H1 (cell line): ENCODE measurements at regions not wholly inside any gene's neighbourhood (a gene's known extent, or its start where the extent isn't known, plus 50 kb on each side); places are given as distances from the start of the nearest gene placed in this dataset.

ENCODE experiments used
- CTCF ChIA-PET: fragments of 300-600 bp; sonication (Branson Sonifier 250); formaldehyde crosslinking; loops from one replicate; lab custom pipeline; 2021; ENCODE audit not compliant: partially characterized antibody; lab: Charles Lee
- POLR2A ChIA-PET: fragments of 300-600 bp; sonication (Branson Sonifier 250); formaldehyde crosslinking; loops from one replicate; lab custom pipeline; 2021; ENCODE audit warnings: inconsistent platforms; ENCODE audit not compliant: partially characterized antibody; lab: Charles Lee
- DNase-seq, 2 experiments: peaks; one replicate each; pipeline versions ENCODE4 v3.0.0 to v3.0.0-alpha.2; 2010 to 2022; ENCODE audit warnings: low spot score in 2 of 2, low read depth in 1 of 2, mixed read lengths in 1 of 2
- FAIRE-seq: peaks from 2 replicates; lab custom pipeline; 2011; peaks lifted over from hg19 to GRCh38; lab: Jason Lieb, UNC
- H2AFZ ChIP-seq: 2 replicates; pipeline ENCODE4 v1.8.1; 2012; ENCODE audit warnings: low read length, inconsistent platforms
- H2AK5ac ChIP-seq: 2 replicates; pipeline ENCODE4 v1.6.1; 2013; ENCODE audit warnings: low read depth, low read length
- H2BK120ac ChIP-seq: replicated peaks from 2 replicates; pipeline ENCODE3; 2013; ENCODE audit warnings: low read depth, low read length, inconsistent platforms
- H2BK12ac ChIP-seq: 2 replicates; pipeline ENCODE4 v1.6.1; 2013; ENCODE audit warnings: low read depth, low read length
- H2BK15ac ChIP-seq: 2 replicates; pipeline ENCODE4 v1.6.1; 2013; ENCODE audit warnings: low read length
- H2BK20ac ChIP-seq: 2 replicates; pipeline ENCODE4 v1.6.1; 2013; ENCODE audit warnings: low read length
- H2BK5ac ChIP-seq: 2 replicates; pipeline ENCODE4 v1.6.1; 2013; ENCODE audit warnings: low read depth, low read length
- H3K14ac ChIP-seq: 2 replicates; pipeline ENCODE4 v1.6.1; 2013; ENCODE audit warnings: inconsistent platforms; ENCODE audit not compliant: insufficient read length
- H3K18ac ChIP-seq: 2 replicates; pipeline ENCODE4 v1.6.1; 2013; ENCODE audit warnings: low read length; ENCODE audit errors: extremely low read depth
- H3K23ac ChIP-seq: 2 replicates; pipeline ENCODE4 v1.6.1; 2013; ENCODE audit warnings: inconsistent platforms; ENCODE audit not compliant: insufficient read length
- H3K23me2 ChIP-seq: 2 replicates; pipeline ENCODE4 v1.6.1; 2013; ENCODE audit warnings: low read depth, low read length
- H3K27ac ChIP-seq: 2 replicates; pipeline ENCODE4 v1.6.1; 2011; ENCODE audit warnings: low read depth, low read length, inconsistent platforms
- H3K27me3 ChIP-seq, 4 experiments: replicated peaks in 1 of 4; 1 replicate in 1 of 4; 2 replicates in 3 of 4; pipeline versions ENCODE4 v1.6.1 to v1.8.1; 2011 to 2013; ENCODE audit warnings: low read length in 3 of 4, mild to moderate bottlenecking in 3 of 4, inconsistent platforms in 2 of 4, mixed read lengths in 2 of 4, moderate library complexity in 1 of 4; ENCODE audit not compliant: control insufficient read depth in 3 of 4, insufficient read depth in 3 of 4; ENCODE audit errors: extremely low read depth in 1 of 4
- H3K36me3 ChIP-seq, 4 experiments: 2 replicates each; pipeline versions ENCODE4 v1.6.1 to v1.8.1; 2011 to 2013; ENCODE audit warnings: mild to moderate bottlenecking in 4 of 4, low read length in 3 of 4, moderate library complexity in 2 of 4, control low read depth in 1 of 4, inconsistent platforms in 1 of 4; ENCODE audit not compliant: insufficient read depth in 4 of 4, control insufficient read depth in 2 of 4
- H3K4ac ChIP-seq: replicated peaks from 2 replicates; pipeline ENCODE3; 2013; ENCODE audit warnings: low read length, low read depth, mixed read lengths, inconsistent platforms; ENCODE audit not compliant: insufficient read length
- H3K4me1 ChIP-seq, 4 experiments: replicated peaks in 1 of 4; 1 replicate in 1 of 4; 2 replicates in 3 of 4; pipeline versions ENCODE4 v1.6.1 to v1.8.1; 2011 to 2013; ENCODE audit warnings: low read length in 3 of 4, inconsistent platforms in 2 of 4, mixed read lengths in 1 of 4; ENCODE audit not compliant: insufficient read depth in 4 of 4, control insufficient read depth in 3 of 4
- H3K4me2 ChIP-seq, 2 experiments: 2 replicates each; pipeline versions ENCODE4 v1.6.1 to v1.8.1; 2011 to 2013; ENCODE audit warnings: low read depth in 2 of 2, low read length in 2 of 2, control low read depth in 1 of 2, inconsistent platforms in 1 of 2, mild to moderate bottlenecking in 1 of 2; ENCODE audit not compliant: insufficient read depth in 1 of 2
- H3K4me3 ChIP-seq, 4 experiments: fragments of 200-600, 300-600 bp in 1 of 4; sonication (generic), shearing (Covaris generic), sonication (Bioruptor Twin) in 1 of 4; 2 replicates each; pipeline versions ENCODE4 v1.5.1 to v1.8.1; 2011 to 2016; ENCODE audit warnings: low read length in 4 of 4, low read depth in 3 of 4, control low read depth in 2 of 4, inconsistent platforms in 2 of 4, mild to moderate bottlenecking in 2 of 4, mixed read lengths in 1 of 4, moderate library complexity in 1 of 4; ENCODE audit not compliant: insufficient read depth in 2 of 4; ENCODE audit errors: extremely low read depth in 1 of 4
- H3K56ac ChIP-seq: replicated peaks from 2 replicates; pipeline ENCODE3; 2013; ENCODE audit warnings: low read depth, mild to moderate bottlenecking, mixed read lengths, low read length, inconsistent platforms; ENCODE audit not compliant: insufficient read length
- H3K79me1 ChIP-seq: 2 replicates; pipeline ENCODE4 v1.6.1; 2013; ENCODE audit warnings: low read depth, low read length, control low read depth
- H3K79me2 ChIP-seq, 2 experiments: 2 replicates each; pipeline versions ENCODE4 v1.6.1 to v1.8.1; 2012 to 2013; ENCODE audit warnings: low read length in 2 of 2, mild to moderate bottlenecking in 2 of 2, inconsistent platforms in 1 of 2; ENCODE audit not compliant: insufficient read depth in 2 of 2, control insufficient read depth in 1 of 2
- H3K9ac ChIP-seq, 4 experiments: replicated peaks in 1 of 4; 1 replicate in 1 of 4; 2 replicates in 3 of 4; pipeline versions ENCODE4 v1.6.1 to v1.8.1; 2011 to 2013; ENCODE audit warnings: low read depth in 3 of 4, low read length in 3 of 4, control low read depth in 2 of 4, mild to moderate bottlenecking in 2 of 4, moderate library complexity in 2 of 4, inconsistent platforms in 1 of 4; ENCODE audit errors: extremely low read depth in 1 of 4
- H3K9me3 ChIP-seq, 2 experiments: 2 replicates each; pipeline versions ENCODE4 v1.6.1 to v1.8.1; 2012 to 2013; ENCODE audit warnings: mild to moderate bottlenecking in 2 of 2, moderate library complexity in 2 of 2, control low read depth in 1 of 2, inconsistent platforms in 1 of 2, low read depth in 1 of 2, low read length in 1 of 2, mixed read lengths in 1 of 2; ENCODE audit not compliant: insufficient read depth in 2 of 2
- H4K20me1 ChIP-seq, 2 experiments: replicated peaks in 1 of 2; 2 replicates each; pipeline versions ENCODE3 to v1.8.1; 2011 to 2013; ENCODE audit warnings: inconsistent platforms in 2 of 2, low read length in 2 of 2, mild to moderate bottlenecking in 1 of 2; ENCODE audit not compliant: insufficient read depth in 2 of 2, control insufficient read depth in 1 of 2
- H4K5ac ChIP-seq: 2 replicates; pipeline ENCODE4 v1.6.1; 2013; ENCODE audit warnings: low read length, low read depth, mixed read lengths, inconsistent platforms; ENCODE audit not compliant: insufficient read length
- H4K8ac ChIP-seq: 2 replicates; pipeline ENCODE4 v1.8.0; 2013; ENCODE audit warnings: mild to moderate bottlenecking, moderate library complexity, low read length, inconsistent platforms; ENCODE audit not compliant: insufficient read depth; ENCODE audit errors: extremely low read depth
- H4K91ac ChIP-seq: replicated peaks from 2 replicates; pipeline ENCODE3; 2013; ENCODE audit warnings: low read length, mixed read lengths, inconsistent platforms; ENCODE audit not compliant: insufficient read length
- CHD1 ChIP-seq: IDR thresholded peaks from 2 replicates; pipeline ENCODE4 v1.6.1; 2012; ENCODE audit warnings: low read depth, low read length, improper control_type of control experiment
- GTF2F1 ChIP-seq: IDR thresholded peaks from 2 replicates; pipeline ENCODE4 v1.6.1; 2012; ENCODE audit warnings: low read depth, low read length, improper control_type of control experiment, borderline replicate concordance
- JUN ChIP-seq: IDR thresholded peaks from 2 replicates; pipeline ENCODE4 v1.6.1; 2011; ENCODE audit warnings: low read depth, mild to moderate bottlenecking, improper control_type of control experiment, low read length
- TAF1 ChIP-seq: IDR thresholded peaks from 2 replicates; pipeline ENCODE4 v1.6.1; 2011; ENCODE audit warnings: mild to moderate bottlenecking, low read depth, low read length
- TEAD4 ChIP-seq: IDR thresholded peaks from 2 replicates; pipeline ENCODE4 v1.6.1; 2012; ENCODE audit warnings: low read depth, low read length, inconsistent platforms, mixed read lengths
- WGBS, 2 experiments: shearing (Covaris generic) in 1 of 2; methylation state at CpG; one replicate each; pipeline versions ENCODE4 v1.1.6 to v1.1.7; 2013 to 2015; ENCODE audit warnings: low lambda C conversion rate in 2 of 2, mixed read lengths in 2 of 2, inconsistent platforms in 1 of 2, low coverage in 1 of 2, missing lambda C conversion rate in 1 of 2; ENCODE audit not compliant: insufficient replicate concordance in 2 of 2, insufficient coverage in 1 of 2, insufficient read length in 1 of 2; ENCODE audit errors: extremely low coverage in 1 of 2, missing lambda C conversion rate in 1 of 2; 5-methylcytosine and 5-hydroxymethylcytosine counted together

DNA sequence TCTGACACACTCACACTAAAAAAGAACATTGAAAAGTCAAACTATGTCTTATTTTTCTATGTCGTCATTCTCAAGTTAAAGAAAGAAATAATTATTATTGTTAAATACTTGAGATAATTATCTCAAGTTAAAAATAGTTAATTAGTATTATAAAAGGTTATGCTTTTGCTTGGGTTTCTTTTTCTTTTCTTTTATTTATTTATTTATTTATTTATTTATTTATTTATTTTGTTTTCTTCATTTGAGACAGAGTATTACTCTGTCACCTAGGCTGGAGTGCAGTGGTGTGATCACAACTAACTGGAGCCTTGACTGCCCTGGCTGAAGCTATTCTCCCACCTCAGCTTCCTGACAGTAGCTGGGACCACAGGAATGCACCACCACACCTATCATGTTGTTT, 59.9 kb downstream of the UBQLN2 start:
- no peaks in the 10 kb centered on the region for H3K36me3 ChIP-seq
- no peak overlapping the region for H2BK120ac ChIP-seq
- no peak overlapping the region for H3K14ac ChIP-seq
- H3K4me3 ChIP-seq, result no peak overlapping the region
- no peak overlapping the region for H2BK12ac ChIP-seq
- ChIA-PET CTCF (no interaction called here), POLR2A (no interaction called here)
- H3K79me1 ChIP-seq, result no peaks in the 10 kb centered on the region
- no peaks in the 10 kb centered on the region for H3K4me1 ChIP-seq
- H2AK5ac ChIP-seq, result no peak overlapping the region
- H3K4ac ChIP-seq, result no peak overlapping the region
- no peak overlapping the region for H3K9ac ChIP-seq
- H4K91ac ChIP-seq, result no peak overlapping the region
- no peak overlapping the region for H3K18ac ChIP-seq
- H4K5ac ChIP-seq, result no peak overlapping the region
- H4K8ac ChIP-seq, result no peak overlapping the region
- H3K79me2 ChIP-seq, result no peaks in the 10 kb centered on the region
- 100% methylated on average over 1 of the region's 1 CpG; no CpG with 5 or more reads in 1 of the 2 experiments for whole genome bisulfite sequencing, 2 experiments
- H2BK15ac ChIP-seq, result no peak overlapping the region
- H3K23me2 ChIP-seq, result no peaks in the 10 kb centered on the region
- no peak overlapping the region for H2AFZ ChIP-seq
- no peaks in the 10 kb centered on the region for H3K27me3 ChIP-seq
- H3K56ac ChIP-seq, result no peak overlapping the region
- H2BK20ac ChIP-seq, result no peak overlapping the region
- 0 out of 4 replicates have a peak, but pooled peaks cover 0 to 2% of the 10 kb centered on the region in 2 experiments for H3K9me3 ChIP-seq
- H2BK5ac ChIP-seq, result no peak overlapping the region
- H3K23ac ChIP-seq, result no peak overlapping the region
- no peak overlapping the region for H3K4me2 ChIP-seq
- H3K27ac ChIP-seq, result no peak overlapping the region
- H4K20me1 ChIP-seq, result no peaks in the 10 kb centered on the region
- no peak for DNase-seq
- FAIRE-seq, result no peak
- TF ChIP-seq TAF1, result no peak
- no peak for TF ChIP-seq JUN
- TF ChIP-seq GTF2F1, result no peak
- no peak for TF ChIP-seq TEAD4
- TF ChIP-seq CHD1, result no peak
